ENCODE measurements at regions not wholly inside any gene's neighbourhood (a gene's known extent, or its start where the extent isn't known, plus 50 kb on each side); places are given as distances from the start of the nearest gene placed in this dataset.
A peak's percentile ranks its signal among the peaks of the same experiment; 100 is the strongest.

GRCh38 chr2:223503746-223504145, 98.4 kb downstream of the SCG2 start:
- dilution Hi-C loops (cut with MboI; ENCODE audit: extremely low pct_ligation_motif_present, low sequenced_read_pairs), result no loop called here
- no peak overlapping the region for H2AFZ ChIP-seq (ENCODE audit: control insufficient read depth, low read length)

GRCh38 chr2:223508372-223508771, 93.8 kb downstream of the SCG2 start:
- Histone ChIP-seq H3K36me3 (ENCODE audit: control insufficient read depth in 2 of 2, extremely low read depth in 1 of 2, insufficient read depth in 2 of 2, low read length in 2 of 2) (no peaks in the 10 kb centered on the region), H3K9me3 (ENCODE audit: control insufficient read depth, low read depth, low read length) (no peaks in the 10 kb centered on the region), H3K79me2 (ENCODE audit: control insufficient read depth, insufficient read depth, low read length) (no peaks in the 10 kb centered on the region), H4K20me1 (ENCODE audit: control insufficient read depth, extremely low read depth, insufficient read depth, low read length) (no peaks in the 10 kb centered on the region), H3K9me1 (ENCODE audit: control insufficient read depth, extremely low read depth, insufficient read depth, low read length) (no peaks in the 10 kb centered on the region), H2AFZ (ENCODE audit: control insufficient read depth, low read length) (no peak overlapping the region), H3K9ac (ENCODE audit: control insufficient read depth, extremely low read depth, insufficient read depth, low read length) (no peak overlapping the region), H3K4me1 (ENCODE audit: control insufficient read depth, extremely low read depth, insufficient read depth, low read length) (peaks cover 2% of the 10 kb centered on the region), H3K4me2 (ENCODE audit: control insufficient read depth, extremely low read depth, insufficient read depth, low read depth, low read length) (no peak overlapping the region), H3K27me3 (ENCODE audit: control insufficient read depth, extremely low read depth, insufficient read depth, low read length) (no peaks in the 10 kb centered on the region), H3K4me3 (ENCODE audit: control insufficient read depth in 2 of 3, extremely low read depth in 1 of 3, insufficient read depth in 2 of 3, low read depth in 1 of 3, low read length in 3 of 3) (no peak overlapping the region), H3K27ac (ENCODE audit: control insufficient read depth, insufficient read depth, low read length) (no peak overlapping the region)
- no peak for DNase-seq (ENCODE audit: low read depth, low spot score)
- FAIRE-seq, result no peak
- dilution Hi-C loops (cut with MboI; ENCODE audit: extremely low pct_ligation_motif_present, low sequenced_read_pairs), result loop anchor here (5.0 kb wide), 1 partner anchor 59 kb away; no protein-coding TSS in a partner anchor
- TF ChIP-seq CTCF (optimal IDR thresholded peaks at IDR 0.05 in 1 of 3, IDR thresholded peaks at IDR 0.05 in 1 of 3, conservative IDR thresholded peaks at IDR 0.05 in 1 of 3; ENCODE audit: extremely low read depth in 1 of 3, insufficient read depth in 2 of 3, low read length in 3 of 3), result no peak
- no peak for TF ChIP-seq EZH2 (IDR thresholded peaks at IDR 0.05; ENCODE audit: low read length)

More at GRCh38 chr2:223503746-223504145, 98.4 kb downstream of the SCG2 start:
- FAIRE-seq (peak; percentile 71), DNase-seq (ENCODE audit: low read depth, low spot score) (peak; percentile 49)
- H3K27ac ChIP-seq (ENCODE audit: control insufficient read depth, insufficient read depth, low read length), result no peak overlapping the region
- H4K20me1 ChIP-seq (ENCODE audit: control insufficient read depth, extremely low read depth, insufficient read depth, low read length), result no peaks in the 10 kb centered on the region
- TF ChIP-seq CTCF (optimal IDR thresholded peaks at IDR 0.05 in 1 of 3, IDR thresholded peaks at IDR 0.05 in 1 of 3, conservative IDR thresholded peaks at IDR 0.05 in 1 of 3; ENCODE audit: extremely low read depth in 1 of 3, insufficient read depth in 2 of 3, low read length in 3 of 3) (no peak), EZH2 (IDR thresholded peaks at IDR 0.05; ENCODE audit: low read length) (no peak)
- H3K9me1 ChIP-seq (ENCODE audit: control insufficient read depth, extremely low read depth, insufficient read depth, low read length), result no peaks in the 10 kb centered on the region
- no peak overlapping the region for H3K4me3 ChIP-seq (ENCODE audit: control insufficient read depth in 2 of 3, extremely low read depth in 1 of 3, insufficient read depth in 2 of 3, low read depth in 1 of 3, low read length in 3 of 3)
- H3K36me3 ChIP-seq (ENCODE audit: control insufficient read depth in 2 of 2, extremely low read depth in 1 of 2, insufficient read depth in 2 of 2, low read length in 2 of 2), result no peaks in the 10 kb centered on the region
- no peak overlapping the region for H3K9ac ChIP-seq (ENCODE audit: control insufficient read depth, extremely low read depth, insufficient read depth, low read length)
- H3K27me3 ChIP-seq (ENCODE audit: control insufficient read depth, extremely low read depth, insufficient read depth, low read length), result no peaks in the 10 kb centered on the region
- H3K4me2 ChIP-seq (ENCODE audit: control insufficient read depth, extremely low read depth, insufficient read depth, low read depth, low read length), result no peak overlapping the region
- no peaks in the 10 kb centered on the region for H3K9me3 ChIP-seq (ENCODE audit: control insufficient read depth, low read depth, low read length)
- H3K4me1 ChIP-seq (ENCODE audit: control insufficient read depth, extremely low read depth, insufficient read depth, low read length), result peaks cover 2% of the 10 kb centered on the region
- no peaks in the 10 kb centered on the region for H3K79me2 ChIP-seq (ENCODE audit: control insufficient read depth, insufficient read depth, low read length)

Measured in keratinocyte (primary cell).